HK-2 (cell line): ENCODE measurements at regions not wholly inside any gene's neighbourhood (a gene's known extent, or its start where the extent isn't known, plus 50 kb on each side); places are given as distances from the start of the nearest gene placed in this dataset.
"Not testable (repeated sequence)": the region's sequence is repeated elsewhere in the genome, so short reads cannot be mapped to it uniquely, and the experiment has no call there.

Experiments used
- DNase-seq: peaks from one replicate; pipeline ENCODE4 v3.0.0-alpha.2; 2018; ENCODE audit not compliant: unreplicated experiment

- DNase-seq: no peak
Measured at GRCh38 chrX:2572740-2573139, 72.0 kb upstream of the DHRSX start.

DNA sequence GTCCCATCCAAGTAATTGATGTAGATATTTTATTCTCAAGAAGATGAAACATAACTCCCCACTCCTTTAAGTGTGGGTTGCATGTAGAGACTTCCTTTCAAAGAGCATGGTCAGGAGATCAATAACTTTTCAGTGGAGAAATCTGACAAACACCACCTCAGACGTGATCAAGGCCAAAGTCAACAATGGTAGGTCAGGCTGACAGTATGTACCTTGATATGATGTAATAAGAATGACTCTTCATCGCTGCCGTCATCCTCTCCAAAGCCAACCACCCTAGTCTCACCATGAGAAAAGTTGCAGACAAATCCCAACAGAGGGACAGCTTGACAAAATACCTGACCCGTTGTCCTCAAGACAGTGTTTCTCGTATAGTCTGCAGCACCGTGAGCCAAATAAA lies 67.3 kb upstream of the DHRSX start:
- no peak for DNase-seq

GRCh38 chrX:2566055-2566454 lies 65.3 kb upstream of the DHRSX start:
- DNase-seq: no peak

- DNase-seq: no peak
Measured at GRCh38 chrX:2561456-2561855, 60.7 kb upstream of the DHRSX start.

- no peak for DNase-seq
Measured at GRCh38 chrX:2559124-2559523, 58.3 kb upstream of the DHRSX start.

- DNase-seq: no peak
Measured at GRCh38 chrX:2554891-2555290, 54.1 kb upstream of the DHRSX start.

DNA sequence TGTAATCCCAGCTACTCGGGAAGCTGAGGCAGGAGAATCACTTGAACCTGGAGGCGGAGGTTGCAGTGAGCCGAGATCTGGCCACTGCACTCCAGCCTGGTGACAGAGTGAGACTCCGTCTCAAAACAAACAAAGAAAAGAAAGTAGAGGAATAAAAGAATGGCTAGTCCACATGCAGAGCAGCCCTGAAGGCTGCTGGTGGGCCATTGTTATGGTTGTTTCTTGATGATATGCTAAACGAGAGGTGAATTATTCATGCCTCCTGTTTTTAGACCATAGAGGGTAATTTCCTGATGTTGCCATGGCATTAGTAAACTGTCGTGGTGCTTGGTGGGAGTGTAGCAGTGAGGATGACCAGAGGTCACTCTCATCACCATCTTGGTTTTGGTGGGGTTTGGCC lies 53.3 kb upstream of the DHRSX start:
- not testable (repeated sequence) for DNase-seq

GRCh38 chrX:2552621-2553201 lies 51.9 kb upstream of the DHRSX start:
- DNase-seq: no peak

DNA sequence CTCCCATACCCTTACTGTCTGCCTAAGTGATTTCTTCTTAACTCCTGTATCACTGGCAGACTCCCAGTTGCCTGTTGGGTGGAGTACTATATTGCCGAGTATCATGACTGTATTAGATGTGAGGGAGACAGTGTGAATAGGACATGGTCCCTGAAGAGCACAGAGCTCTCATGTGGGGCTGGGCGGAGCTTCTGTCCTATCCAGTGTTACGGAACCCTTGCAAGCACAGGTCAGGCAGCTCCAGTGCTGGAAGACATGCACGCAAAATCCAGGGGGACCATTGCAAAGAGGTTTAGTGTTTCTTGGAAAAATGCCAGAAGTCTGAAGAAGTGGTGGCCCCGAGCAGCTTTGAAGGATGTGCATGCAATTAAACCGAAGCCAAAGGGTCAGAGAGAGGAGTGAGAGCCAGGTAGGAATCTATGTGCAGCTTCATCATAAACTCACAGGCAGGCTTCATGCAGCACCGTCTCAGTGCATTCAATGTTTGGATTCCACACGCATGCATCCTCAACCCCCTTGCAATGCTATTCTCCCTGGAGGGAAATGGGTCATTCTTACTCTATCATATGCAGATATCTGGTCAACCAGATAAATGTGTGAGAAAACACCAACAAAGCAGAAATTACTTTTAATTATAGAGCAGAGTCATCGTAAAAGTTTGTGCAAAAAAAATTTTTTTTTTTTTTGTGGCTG lies 49.7 kb upstream of the DHRSX start:
- no peak for DNase-seq
